ENCODE measurements at regions not wholly inside any gene's neighbourhood (a gene's known extent, or its start where the extent isn't known, plus 50 kb on each side); places are given as distances from the start of the nearest gene placed in this dataset.

DNA sequence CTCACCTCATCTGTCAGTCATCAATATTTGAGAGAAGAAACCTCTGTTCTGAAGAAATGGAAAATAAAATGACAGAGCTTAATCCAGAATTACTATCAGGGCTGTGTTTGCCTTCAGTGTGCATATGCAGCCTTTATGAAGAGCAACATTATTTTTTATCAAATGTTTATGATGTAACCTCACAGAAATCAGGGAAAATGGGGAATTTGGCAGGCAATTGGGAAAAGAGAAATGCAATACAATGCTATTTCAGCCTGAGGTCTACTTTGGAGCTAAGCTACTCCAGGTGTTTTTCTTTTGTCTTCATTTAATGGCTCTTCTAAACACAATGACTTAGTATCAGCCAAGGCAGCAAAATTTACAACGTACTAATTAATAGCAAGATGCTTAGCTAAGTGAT, 241.1 kb upstream of the TET2 start:
- TF ChIP-seq, protein P1, sequence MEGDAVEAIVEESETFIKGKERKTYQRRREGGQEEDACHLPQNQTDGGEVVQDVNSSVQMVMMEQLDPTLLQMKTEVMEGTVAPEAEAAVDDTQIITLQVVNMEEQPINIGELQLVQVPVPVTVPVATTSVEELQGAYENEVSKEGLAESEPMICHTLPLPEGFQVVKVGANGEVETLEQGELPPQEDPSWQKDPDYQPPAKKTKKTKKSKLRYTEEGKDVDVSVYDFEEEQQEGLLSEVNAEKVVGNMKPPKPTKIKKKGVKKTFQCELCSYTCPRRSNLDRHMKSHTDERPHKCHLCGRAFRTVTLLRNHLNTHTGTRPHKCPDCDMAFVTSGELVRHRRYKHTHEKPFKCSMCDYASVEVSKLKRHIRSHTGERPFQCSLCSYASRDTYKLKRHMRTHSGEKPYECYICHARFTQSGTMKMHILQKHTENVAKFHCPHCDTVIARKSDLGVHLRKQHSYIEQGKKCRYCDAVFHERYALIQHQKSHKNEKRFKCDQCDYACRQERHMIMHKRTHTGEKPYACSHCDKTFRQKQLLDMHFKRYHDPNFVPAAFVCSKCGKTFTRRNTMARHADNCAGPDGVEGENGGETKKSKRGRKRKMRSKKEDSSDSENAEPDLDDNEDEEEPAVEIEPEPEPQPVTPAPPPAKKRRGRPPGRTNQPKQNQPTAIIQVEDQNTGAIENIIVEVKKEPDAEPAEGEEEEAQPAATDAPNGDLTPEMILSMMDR (conservative IDR thresholded peaks at IDR 0.05; ENCODE audit: low read depth in 2 of 2) = no peak
- TF ChIP-seq EZH2 (IDR thresholded peaks at IDR 0.05; ENCODE audit: low read depth, unreplicated experiment) = no peak
